AG04450 (cell line): ENCODE measurements at regions not wholly inside any gene's neighbourhood (a gene's known extent, or its start where the extent isn't known, plus 50 kb on each side); places are given as distances from the start of the nearest gene placed in this dataset.

Experiments
- CTCF ChIA-PET: fragments of 300-600, 350-600 bp; formaldehyde crosslinking; extraction: SDS; loops from one replicate; lab custom pipeline; 2022; ENCODE audit warnings: antibody characterized with exemption, inconsistent platforms; lab: Charles Lee
- POLR2A ChIA-PET: fragments of 350-600 bp; formaldehyde crosslinking; extraction: SDS; loops from one replicate; lab custom pipeline; 2021; ENCODE audit warnings: antibody characterized with exemption, inconsistent platforms; lab: Yijun Ruan, JAX
- DNase-seq: peaks from one replicate; pipeline ENCODE4 v3.0.0-alpha.2; 2011; ENCODE audit warnings: low read depth, low spot score
- H3K27ac ChIP-seq: one replicate; pipeline ENCODE4 v1.5.1; 2012; ENCODE audit warnings: low read depth, low read length, control low read depth
- H3K27me3 ChIP-seq: one replicate; pipeline ENCODE4 v1.6.0; 2012; ENCODE audit warnings: low read length; ENCODE audit not compliant: control insufficient read depth, insufficient read depth
- H3K4me3 ChIP-seq: 2 replicates; pipeline ENCODE4 v1.5.1; 2011; ENCODE audit warnings: mild to moderate bottlenecking, low read depth, low read length, control low read depth
- H3K9me3 ChIP-seq: 2 replicates; pipeline ENCODE4 v1.5.1; 2012; ENCODE audit warnings: low read length; ENCODE audit not compliant: control insufficient read depth, insufficient read depth
- CTCF ChIP-seq: IDR thresholded peaks from 2 replicates; pipeline ENCODE4 v1.5.1; 2011; ENCODE audit warnings: low read depth, low read length, control low read depth, inconsistent platforms

- no peaks in the 10 kb centered on the region for H3K27me3 ChIP-seq
- TF ChIP-seq CTCF = no peak
- ChIA-PET CTCF (no interaction called here), POLR2A (no interaction called here)
- no peak for DNase-seq
- no peak overlapping the region for H3K27ac ChIP-seq
- H3K4me3 ChIP-seq = no peak overlapping the region
- no peaks in the 10 kb centered on the region for H3K9me3 ChIP-seq
Measured at GRCh38 chr12:45102818-45103217, 51.9 kb upstream of the DBX2 start.

GRCh38 chr12:45105996-45106395 is 55.1 kb upstream of the DBX2 start:
- no peak for DNase-seq
- Histone ChIP-seq H3K9me3 (no peaks in the 10 kb centered on the region), H3K4me3 (no peak overlapping the region), H3K27me3 (no peaks in the 10 kb centered on the region), H3K27ac (no peak overlapping the region)
- POLR2A ChIA-PET = no interaction called here
- CTCF ChIA-PET = no interaction called here
- TF ChIP-seq CTCF = no peak

- DNase-seq = no peak
- no peaks in the 10 kb centered on the region for H3K27me3 ChIP-seq
- no peak overlapping the region for H3K4me3 ChIP-seq
- H3K9me3 ChIP-seq = no peaks in the 10 kb centered on the region; the same call in 1 of the 2 replicates
- ChIA-PET CTCF (no interaction called here), POLR2A (no interaction called here)
- no peak overlapping the region for H3K27ac ChIP-seq
- TF ChIP-seq CTCF = no peak
Measured at GRCh38 chr12:45112306-45112705, 61.4 kb upstream of the DBX2 start.

- no peak for DNase-seq
- ChIA-PET CTCF (interaction anchor here (1.9 kb wide), 1 partner anchor 149 kb away, joined by 8 read pairs; no protein-coding TSS in a partner anchor), POLR2A (no interaction called here)
- no peak overlapping the region for H3K4me3 ChIP-seq
- H3K27ac ChIP-seq = no peak overlapping the region
- no peaks in the 10 kb centered on the region; the same call in 1 of the 2 replicates for H3K9me3 ChIP-seq
- 0 out of 2 replicates have a peak, but pooled peaks have one; percentile 5 for TF ChIP-seq CTCF
- no peaks in the 10 kb centered on the region for H3K27me3 ChIP-seq
Measured at GRCh38 chr12:45121224-45121623, 70.3 kb upstream of the DBX2 start.

GRCh38 chr12:45122768-45123380 is 72.0 kb upstream of the DBX2 start:
- DNase-seq = no peak
- ChIA-PET CTCF (no interaction called here), POLR2A (no interaction called here)
- no peaks in the 10 kb centered on the region for H3K9me3 ChIP-seq
- H3K27ac ChIP-seq = no peak overlapping the region
- TF ChIP-seq CTCF = peak; percentile 34; the same call in 1 of the 2 replicates
- no peak overlapping the region for H3K4me3 ChIP-seq
- H3K27me3 ChIP-seq = no peaks in the 10 kb centered on the region
